Brain pericyte (primary cell): ENCODE measurements at regions not wholly inside any gene's neighbourhood (a gene's known extent, or its start where the extent isn't known, plus 50 kb on each side); places are given as distances from the start of the nearest gene placed in this dataset.

Experiments
- DNase-seq: peaks from one replicate; pipeline ENCODE4 v3.0.0-alpha.2; 2012; ENCODE audit warnings: low read depth, low spot score

DNA sequence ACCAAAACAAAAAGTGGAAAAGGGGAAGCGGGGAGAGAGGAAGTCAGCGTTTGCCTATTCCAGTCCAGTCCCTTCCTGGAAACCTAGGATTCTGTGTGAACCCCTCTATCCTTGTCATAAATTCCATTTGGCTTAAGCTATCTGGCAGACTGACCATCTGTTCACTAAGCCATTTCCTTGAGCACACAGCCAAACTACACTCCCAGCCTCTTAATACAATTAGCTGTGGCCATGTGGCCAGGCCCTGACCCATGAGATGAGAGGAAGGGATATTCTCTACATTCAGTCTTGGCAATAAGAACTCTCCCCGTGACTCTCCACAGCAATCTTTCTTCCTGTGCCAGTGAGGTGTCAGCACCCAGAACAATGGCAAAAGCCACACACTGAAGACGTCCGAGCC lies 424.8 kb downstream of the TLE1 start:
- DNase-seq, result no peak

DNA sequence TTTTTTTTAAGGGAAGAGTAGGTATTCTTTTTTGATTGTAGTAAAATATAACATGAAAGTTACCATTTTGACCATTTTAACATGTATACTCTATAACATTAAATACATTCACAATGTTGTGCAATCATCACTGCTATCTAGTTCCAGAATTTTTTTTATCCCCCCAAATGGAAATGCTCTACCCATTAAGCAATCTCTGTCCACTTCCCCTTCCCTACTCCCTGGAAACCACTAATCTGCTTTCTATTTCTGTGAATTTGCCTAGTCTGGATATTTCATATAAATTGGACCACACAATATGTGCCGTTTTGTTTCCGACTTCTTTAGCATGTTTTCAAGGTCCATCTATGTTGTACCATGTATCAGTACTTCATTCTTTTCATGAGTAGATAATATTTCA lies 429.5 kb downstream of the TLE1 start:
- DNase-seq, result no peak

- no peak for DNase-seq
Observed at GRCh38 chr9:81256368-81256767, 433.0 kb downstream of the TLE1 start.

- no peak for DNase-seq
Observed at GRCh38 chr9:81250606-81251005, 438.7 kb downstream of the TLE1 start.

DNA sequence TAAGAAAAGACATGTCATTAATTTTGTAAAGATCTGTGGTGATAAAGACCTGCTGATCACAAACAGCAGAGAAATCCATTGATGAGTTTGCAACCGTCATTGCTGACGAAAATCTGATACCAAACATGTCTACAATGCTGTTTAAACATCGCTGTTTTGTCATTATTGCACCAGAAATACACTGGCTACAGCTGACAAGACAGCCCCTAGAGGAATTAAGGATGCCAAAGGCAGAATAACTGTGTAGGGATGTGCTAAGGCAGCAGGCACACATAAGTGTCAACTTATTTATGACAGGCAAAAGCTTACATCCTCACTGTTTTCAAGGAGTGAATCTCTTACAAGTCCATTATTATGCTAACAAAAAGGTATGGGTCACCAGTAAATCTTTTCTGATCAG lies 439.3 kb downstream of the TLE1 start:
- no peak for DNase-seq

- no peak for DNase-seq
Observed at GRCh38 chr9:81245254-81245956, 443.9 kb downstream of the TLE1 start.

- DNase-seq, result no peak
Observed at GRCh38 chr9:81244631-81245030, 444.7 kb downstream of the TLE1 start.

DNA sequence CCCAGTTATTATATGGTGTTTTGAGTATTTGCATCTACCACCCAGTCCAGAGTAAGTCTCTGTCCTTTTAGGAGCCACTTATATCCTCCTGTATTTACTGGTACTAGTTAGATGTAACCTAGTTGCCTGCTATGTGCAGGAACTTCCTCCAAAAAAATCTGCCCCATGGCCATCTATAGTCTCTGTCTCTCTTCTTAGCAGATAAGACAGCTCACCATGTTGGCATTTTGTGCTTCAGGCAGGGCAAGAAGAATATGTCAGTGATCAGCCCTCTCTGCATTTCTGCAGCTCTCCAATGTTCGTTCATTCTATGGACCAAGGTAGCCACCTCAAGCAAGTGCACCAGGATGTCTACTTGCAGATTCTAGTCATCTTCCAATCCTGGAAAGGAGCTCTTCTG lies 446.5 kb downstream of the TLE1 start:
- DNase-seq, result no peak

GRCh38 chr9:81239388-81239787 lies 450.0 kb downstream of the TLE1 start:
- DNase-seq, result no peak

DNA sequence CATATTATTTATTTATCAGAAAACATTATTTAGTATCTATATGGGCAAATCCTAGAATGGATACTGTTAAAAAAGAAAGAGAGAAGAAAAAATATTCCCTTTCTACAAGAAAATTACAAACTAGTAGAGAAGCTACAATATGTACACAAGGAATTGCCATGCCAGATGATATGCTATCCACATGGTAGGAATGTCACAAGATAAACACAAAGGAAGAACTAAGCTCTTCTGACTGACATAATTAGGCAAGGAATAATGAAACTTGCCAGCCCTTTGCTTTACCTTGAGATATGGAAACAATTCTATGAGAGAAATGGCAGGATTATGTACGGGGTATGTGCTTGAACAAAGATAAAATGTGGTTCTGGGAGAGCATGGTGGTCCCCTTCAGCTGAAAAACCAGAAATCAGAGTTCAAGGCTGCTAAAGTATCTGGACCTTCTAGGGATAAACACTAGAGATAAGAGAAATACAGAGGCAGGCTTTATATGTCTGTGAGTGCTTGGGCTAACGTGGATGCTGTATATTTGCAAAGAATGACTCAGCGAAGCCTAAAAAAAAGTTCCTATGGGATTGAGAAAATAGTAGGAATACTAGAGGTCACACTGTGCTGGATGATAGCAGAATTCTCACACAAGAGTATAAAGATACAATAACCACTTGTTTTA lies 451.6 kb downstream of the TLE1 start:
- DNase-seq, result no peak

- DNase-seq, result no peak
Observed at GRCh38 chr9:81234924-81235610, 454.3 kb downstream of the TLE1 start.

GRCh38 chr9:81231011-81231410 lies 458.3 kb downstream of the TLE1 start:
- no peak for DNase-seq

DNA sequence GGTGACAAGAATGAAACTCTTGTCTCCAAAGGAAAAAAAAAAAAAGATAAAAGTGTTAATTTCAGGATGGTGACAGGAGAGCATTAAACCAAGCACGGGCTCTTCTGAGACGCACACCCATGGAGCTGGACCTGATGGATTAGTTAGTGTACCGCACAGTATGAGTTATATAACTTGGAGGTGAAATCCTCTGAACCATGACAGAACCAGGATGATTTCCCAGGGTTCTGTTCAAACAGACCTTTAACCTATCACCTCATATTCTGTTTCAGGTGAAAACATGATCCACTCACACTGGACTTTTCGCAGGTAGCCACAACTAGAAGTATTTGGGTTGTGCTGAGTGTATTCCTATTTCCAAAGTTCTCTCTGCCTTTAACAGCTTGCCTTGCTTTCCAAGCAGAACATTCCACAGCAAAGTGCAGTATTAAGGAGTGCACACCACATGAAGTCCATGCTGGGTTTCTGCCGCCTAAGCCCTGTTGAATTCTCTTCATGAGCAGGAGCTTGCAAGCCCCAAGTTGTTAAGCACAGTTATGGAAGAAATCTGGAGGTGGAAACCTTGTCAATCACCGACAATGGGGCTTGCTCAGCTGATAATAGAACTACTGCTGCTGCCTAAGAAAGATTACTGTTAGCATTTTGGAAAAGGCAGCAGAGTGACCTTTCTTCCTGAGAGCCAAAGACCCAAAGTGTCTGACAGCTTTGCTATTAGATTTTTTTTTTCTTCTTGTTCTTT lies 461.7 kb downstream of the TLE1 start:
- DNase-seq, result no peak

GRCh38 chr9:81225596-81225995 lies 463.8 kb downstream of the TLE1 start:
- DNase-seq, result no peak

- no peak for DNase-seq
Observed at GRCh38 chr9:81224166-81225081, 464.9 kb downstream of the TLE1 start.

GRCh38 chr9:81214975-81215374 lies 474.4 kb downstream of the TLE1 start:
- no peak for DNase-seq

GRCh38 chr9:81213456-81213855 lies 475.9 kb downstream of the TLE1 start:
- no peak for DNase-seq

DNA sequence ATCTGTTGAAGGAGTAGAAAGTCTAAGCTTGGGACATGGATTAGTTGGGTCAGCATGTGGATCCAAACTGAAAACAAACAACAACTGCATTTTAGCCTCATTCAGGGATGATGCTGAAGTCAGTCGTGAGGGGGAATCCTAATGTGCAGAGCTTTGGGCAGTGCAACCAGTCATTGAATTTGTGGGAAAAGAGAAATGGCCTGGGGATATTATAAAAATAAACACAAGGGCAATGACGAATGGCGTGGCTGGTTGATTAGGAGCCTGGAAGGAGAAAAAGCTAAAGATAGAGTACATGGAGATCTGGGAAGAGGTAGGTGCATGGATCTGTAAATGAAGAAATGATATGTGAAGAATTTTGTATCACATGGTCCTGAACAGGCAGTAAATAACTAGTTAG lies 477.6 kb downstream of the TLE1 start:
- no peak for DNase-seq

- no peak for DNase-seq
Observed at GRCh38 chr9:81207651-81208050, 481.7 kb downstream of the TLE1 start.

GRCh38 chr9:81202292-81202691 lies 487.1 kb downstream of the TLE1 start:
- DNase-seq, result no peak

DNA sequence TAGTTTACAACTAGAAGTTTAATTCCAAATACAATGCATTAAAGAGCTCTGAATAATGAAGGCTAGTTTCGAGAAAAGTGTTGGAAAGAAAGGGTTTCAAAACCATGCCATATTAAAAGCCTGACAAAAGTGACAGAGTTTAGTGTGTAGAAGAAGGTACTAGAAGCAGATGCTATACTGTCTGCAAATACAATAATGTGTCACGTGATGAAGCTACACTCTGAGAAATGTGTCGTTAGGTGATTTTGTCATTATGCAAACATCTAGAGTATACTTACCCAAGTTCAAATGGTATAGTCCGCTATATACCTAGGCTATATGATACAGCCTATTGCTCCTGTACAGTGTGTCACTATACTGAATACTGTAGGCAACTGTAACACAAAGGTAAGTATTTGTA lies 494.1 kb downstream of the TLE1 start:
- no peak for DNase-seq
